Daoy (cell line): ENCODE measurements at regions not wholly inside any gene's neighbourhood (a gene's known extent, or its start where the extent isn't known, plus 50 kb on each side); places are given as distances from the start of the nearest gene placed in this dataset.
"Not testable (repeated sequence)": the region's sequence is repeated elsewhere in the genome, so short reads cannot be mapped to it uniquely, and the experiment has no call there.

Experiments used
- DNase-seq: peaks from one replicate; pipeline ENCODE4 v3.0.0-alpha.2; 2015; ENCODE audit warnings: low read depth

DNA sequence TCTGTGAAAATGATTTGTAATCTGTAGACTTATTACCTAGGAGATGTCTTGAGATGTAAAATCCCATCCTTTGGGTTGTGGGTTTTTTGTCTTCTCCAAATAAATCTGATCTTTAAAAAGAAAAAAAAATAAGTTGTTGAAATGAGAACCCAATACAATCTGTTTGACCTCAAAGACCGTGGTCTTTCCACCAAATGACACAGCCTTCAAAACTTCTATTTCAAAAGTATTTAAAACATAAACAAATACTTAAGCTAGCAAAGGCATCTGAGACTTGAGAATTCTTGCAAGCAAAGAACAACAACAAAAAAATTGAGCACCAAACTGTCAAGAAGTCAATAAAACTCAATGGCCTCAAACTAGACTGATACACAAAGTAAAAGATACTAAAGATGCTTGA lies 67.9 kb upstream of the HECW1 start:
- DNase-seq, result no peak

DNA sequence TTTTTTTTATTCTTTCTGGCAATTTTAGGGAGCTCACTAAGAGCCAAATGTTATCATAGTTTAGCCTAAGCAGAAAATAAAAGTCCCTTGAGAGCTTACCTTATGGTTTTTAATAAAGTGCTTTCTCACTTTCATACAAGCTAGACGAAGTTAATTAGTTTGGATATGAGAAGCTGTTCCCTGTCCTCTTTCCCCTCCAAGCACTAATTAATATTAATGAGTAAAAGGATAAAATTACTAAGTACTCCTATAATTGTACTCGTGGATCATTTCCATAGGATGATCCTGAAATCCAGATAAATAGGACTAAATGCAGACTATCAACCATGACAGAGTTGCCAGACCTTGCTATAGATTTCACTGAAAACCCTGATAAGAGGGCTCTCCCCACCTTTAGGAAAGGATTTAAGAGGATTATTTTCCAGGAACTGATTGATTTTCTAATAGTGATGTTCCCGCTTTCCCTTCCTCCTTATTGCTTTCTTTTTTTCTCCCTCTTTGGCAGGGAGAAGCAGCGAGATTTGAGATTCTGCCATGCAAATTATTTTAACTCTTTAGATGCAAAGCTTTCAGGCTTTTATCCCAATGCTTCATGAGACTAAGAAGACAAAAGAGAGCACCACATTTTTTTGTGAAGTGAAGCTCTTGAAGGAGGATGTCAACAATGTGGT lies 58.3 kb upstream of the HECW1 start:
- DNase-seq, result no peak

DNA sequence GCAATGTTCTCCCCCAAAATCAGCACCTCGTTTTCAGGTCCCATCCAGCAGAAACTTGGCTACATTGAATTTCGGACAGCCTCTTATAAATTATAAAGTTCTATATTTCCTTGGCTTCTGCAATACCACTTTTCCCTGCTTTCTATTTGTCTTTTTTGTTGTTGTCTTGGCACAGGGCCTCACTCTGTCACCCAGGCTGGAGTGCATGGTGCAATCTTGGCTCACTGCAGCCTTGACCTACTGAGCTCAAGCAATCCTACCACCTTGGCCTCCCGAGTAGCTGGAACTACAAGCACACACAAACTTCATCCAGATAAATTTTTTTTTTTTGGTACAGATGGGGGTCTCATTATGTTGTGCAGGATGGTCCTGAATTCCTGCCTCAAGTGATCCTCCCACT lies 55.3 kb upstream of the HECW1 start:
- DNase-seq, result no peak

DNA sequence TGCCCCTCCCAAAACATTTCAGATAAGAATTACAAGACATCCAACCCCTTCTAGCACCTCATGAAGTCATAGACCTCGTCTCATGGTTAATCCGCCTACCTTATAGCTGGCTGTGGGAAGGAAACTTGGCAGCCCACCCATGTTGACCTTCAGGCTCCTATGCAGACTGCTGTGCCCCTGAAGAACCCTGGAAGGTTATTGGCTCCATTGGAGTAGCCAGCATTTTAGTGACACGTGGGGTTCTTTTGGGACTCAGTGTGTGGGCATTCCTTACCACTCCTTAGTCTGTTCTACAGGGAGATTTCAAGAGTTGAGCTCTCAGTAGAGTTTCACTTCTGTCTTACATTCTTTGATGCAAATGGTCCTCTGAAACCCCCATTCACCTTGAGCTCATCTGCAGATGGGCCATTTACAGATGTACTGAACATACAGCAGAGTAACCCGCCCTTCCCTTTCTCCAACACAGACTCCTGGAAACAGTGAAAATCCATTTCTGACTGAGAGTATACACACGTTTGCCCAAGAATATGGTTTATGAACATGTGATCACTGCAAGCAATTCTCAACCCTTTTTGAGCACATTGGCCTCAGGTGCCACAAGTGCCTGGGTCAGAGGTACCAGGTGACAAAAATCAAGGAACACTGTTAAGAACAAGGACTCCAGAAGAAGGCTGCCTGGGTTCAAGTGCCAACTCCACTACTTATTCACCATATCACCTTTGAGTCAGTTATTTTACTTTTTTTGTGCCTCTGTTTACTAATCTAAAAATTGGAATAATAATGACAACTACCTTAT lies 54.0 kb upstream of the HECW1 start:
- DNase-seq, result no peak

DNA sequence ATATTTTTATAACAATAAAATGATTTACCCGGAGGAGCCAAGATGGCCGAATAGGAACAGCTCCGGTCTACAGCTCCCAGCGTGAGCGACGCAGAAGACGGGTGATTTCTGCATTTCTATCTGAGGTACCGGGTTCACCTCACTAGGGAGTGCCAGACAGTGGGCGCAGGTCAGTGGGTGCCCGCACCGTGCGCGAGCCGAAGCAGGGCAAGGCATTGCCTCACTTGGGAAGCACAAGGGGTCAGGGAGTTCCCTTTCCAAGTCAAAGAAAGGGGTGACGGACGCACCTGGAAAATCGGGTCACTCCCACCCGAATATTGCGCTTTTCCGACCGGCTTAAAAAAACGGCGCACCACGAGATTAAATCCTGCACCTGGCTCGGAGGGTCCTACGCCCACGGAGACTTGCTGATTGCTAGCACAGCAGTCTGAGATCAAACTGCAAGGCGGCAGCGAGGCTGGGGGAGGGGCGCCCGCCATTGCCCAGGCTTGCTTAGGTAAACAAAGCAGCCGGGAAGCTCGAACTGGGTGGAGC lies 53.3 kb upstream of the HECW1 start:
- not testable (repeated sequence) for DNase-seq
